Suprapubic skin (tissue), 4 donors: ENCODE measurements at regions not wholly inside any gene's neighbourhood (a gene's known extent, or its start where the extent isn't known, plus 50 kb on each side); places are given as distances from the start of the nearest gene placed in this dataset.

ENCODE experiments used
- CTCF ChIP-seq, 2 donors: fragments of 200-600 bp in 1 of 2; fragments of 450-650 bp in 1 of 2; sonication (generic) in 1 of 2; IDR thresholded peaks; one replicate each; pipeline ENCODE4 v1.5.1; 2016 to 2019; ENCODE audit warnings: antibody characterized with exemption in 2 of 2, mild to moderate bottlenecking in 1 of 2, moderate library complexity in 1 of 2
- POLR2A ChIP-seq, 2 donors: fragments of 450-650 bp; IDR thresholded peaks; one replicate each; pipeline ENCODE4 v1.6.1; 2017; ENCODE audit warnings: antibody characterized with exemption in 2 of 2, mild to moderate bottlenecking in 2 of 2, moderate library complexity in 2 of 2
- POLR2AphosphoS5 ChIP-seq, 3 donors: sonication (generic); formaldehyde crosslinking; IDR thresholded peaks; one replicate each; pipeline ENCODE4 v1.6.1; 2017; ENCODE audit warnings: antibody characterized with exemption in 3 of 3

GRCh38 chr5:82912462-82912861 lies 164.7 kb downstream of the TMEM167A start:
- TF ChIP-seq POLR2A (IDR thresholded peaks at IDR 0.05) = no peak
- TF ChIP-seq CTCF (IDR thresholded peaks at IDR 0.05) = no peak
- TF ChIP-seq POLR2AphosphoS5 (IDR thresholded peaks at IDR 0.05) = no peak
